PC-3 (cell line): ENCODE measurements at regions not wholly inside any gene's neighbourhood (a gene's known extent, or its start where the extent isn't known, plus 50 kb on each side); places are given as distances from the start of the nearest gene placed in this dataset.
"Not testable (repeated sequence)": the region's sequence is repeated elsewhere in the genome, so short reads cannot be mapped to it uniquely, and the experiment has no call there.

Source experiments
- CTCF ChIP-seq: fragments of 300-600 bp; sonication (generic); conservative IDR thresholded peaks from 2 replicates; pipeline ENCODE4 v1.5.1; 2017; ENCODE audit warnings: antibody characterized with exemption, low read depth, mild to moderate bottlenecking, low read length
- EZH2 ChIP-seq: fragments of 300-600 bp; sonication (generic); IDR thresholded peaks from one replicate; pipeline ENCODE4 v1.6.1; 2017; ENCODE audit warnings: antibody characterized with exemption, mild to moderate bottlenecking, low read length; ENCODE audit not compliant: unreplicated experiment
- EZH2phosphoT487 ChIP-seq: fragments of 300-600 bp; sonication (generic); IDR thresholded peaks from 2 replicates; pipeline ENCODE4 v1.6.1; 2018; ENCODE audit warnings: mild to moderate bottlenecking, antibody characterized with exemption, low read length, borderline replicate concordance

- not testable (repeated sequence) for TF ChIP-seq CTCF, EZH2phosphoT487, EZH2
Measured at GRCh38 chr20:30302786-30303185, 954.7 kb upstream of the DEFB115 start.
